ENCODE measurements at regions not wholly inside any gene's neighbourhood (a gene's known extent, or its start where the extent isn't known, plus 50 kb on each side); places are given as distances from the start of the nearest gene placed in this dataset.

GRCh38 chr9:28101509-28101908, 528.2 kb upstream of the C9orf72 start:
- TF ChIP-seq SMC3 (IDR thresholded peaks at IDR 0.05; ENCODE audit: low read depth, low read length) (no peak), CTCF (conservative IDR thresholded peaks at IDR 0.05; ENCODE audit: low read depth, low read length) (no peak), USF2 (IDR thresholded peaks at IDR 0.05; ENCODE audit: low read depth, low read length) (no peak), NFE2L2 (IDR thresholded peaks at IDR 0.05; ENCODE audit: low read depth, low read length) (no peak), BHLHE40 (IDR thresholded peaks at IDR 0.05; ENCODE audit: low read depth, low read length) (no peak), ELK1 (IDR thresholded peaks at IDR 0.05; ENCODE audit: borderline replicate concordance, low read depth, low read length) (no peak), MXI1 (IDR thresholded peaks at IDR 0.05; ENCODE audit: borderline replicate concordance, low read depth, low read length) (no peak), CHD1 (IDR thresholded peaks at IDR 0.05; ENCODE audit: low read depth, low read length) (no peak), CEBPB (IDR thresholded peaks at IDR 0.05; ENCODE audit: low read depth, low read length) (no peak)
